ENCODE measurements at regions not wholly inside any gene's neighbourhood (a gene's known extent, or its start where the extent isn't known, plus 50 kb on each side); places are given as distances from the start of the nearest gene placed in this dataset.

GRCh38 chr22:27205492-27206373 is 548.3 kb downstream of the MIAT start:
- Histone ChIP-seq H3K27me3 (peaks cover 21% of the 10 kb centered on the region), H3K4me1 (ENCODE audit: control insufficient read depth in 1 of 2, insufficient read depth in 1 of 2, low read depth in 1 of 2, low read length in 1 of 2) (no peaks in the 10 kb centered on the region), H3K9me3 (no peaks in the 10 kb centered on the region), H3K4me3 (ENCODE audit: low read depth in 1 of 2, low read length in 1 of 2) (no peak overlapping the region), H3K27ac (no peak overlapping the region), H3K36me3 (no peaks in the 10 kb centered on the region)
- TF ChIP-seq CTCF (IDR thresholded peaks at IDR 0.05) = no peak

GRCh38 chr22:27206374-27207133 is 549.2 kb downstream of the MIAT start:
- no peaks in the 10 kb centered on the region for H3K36me3 ChIP-seq
- no peak overlapping the region for H3K27ac ChIP-seq
- no peak overlapping the region for H3K4me3 ChIP-seq (ENCODE audit: low read depth in 1 of 2, low read length in 1 of 2)
- H3K27me3 ChIP-seq = peaks cover 28% of the 10 kb centered on the region
- no peaks in the 10 kb centered on the region for H3K9me3 ChIP-seq
- no peaks in the 10 kb centered on the region for H3K4me1 ChIP-seq (ENCODE audit: control insufficient read depth in 1 of 2, insufficient read depth in 1 of 2, low read depth in 1 of 2, low read length in 1 of 2)
- TF ChIP-seq CTCF (IDR thresholded peaks at IDR 0.05) = no peak

GRCh38 chr22:27207266-27207665 is 549.9 kb downstream of the MIAT start:
- Histone ChIP-seq H3K4me1 (ENCODE audit: control insufficient read depth in 1 of 2, insufficient read depth in 1 of 2, low read depth in 1 of 2, low read length in 1 of 2) (no peaks in the 10 kb centered on the region), H3K36me3 (no peaks in the 10 kb centered on the region), H3K4me3 (ENCODE audit: low read depth in 1 of 2, low read length in 1 of 2) (no peak overlapping the region), H3K9me3 (no peaks in the 10 kb centered on the region), H3K27ac (no peak overlapping the region), H3K27me3 (peaks cover 34% of the 10 kb centered on the region)
- no peak for TF ChIP-seq CTCF (IDR thresholded peaks at IDR 0.05)

GRCh38 chr22:27207907-27208306 is 550.5 kb downstream of the MIAT start:
- TF ChIP-seq CTCF (IDR thresholded peaks at IDR 0.05) = no peak
- H3K27me3 ChIP-seq = peaks cover 38% of the 10 kb centered on the region

GRCh38 chr22:27210111-27210730 is 552.8 kb downstream of the MIAT start:
- Histone ChIP-seq H3K27ac (no peak overlapping the region), H3K4me3 (ENCODE audit: low read depth in 1 of 2, low read length in 1 of 2) (no peak overlapping the region), H3K27me3 (peaks cover 36% of the 10 kb centered on the region), H3K9me3 (no peaks in the 10 kb centered on the region), H3K4me1 (ENCODE audit: control insufficient read depth in 1 of 2, insufficient read depth in 1 of 2, low read depth in 1 of 2, low read length in 1 of 2) (no peaks in the 10 kb centered on the region), H3K36me3 (no peaks in the 10 kb centered on the region)
- no peak for TF ChIP-seq CTCF (IDR thresholded peaks at IDR 0.05)

More at GRCh38 chr22:27207907-27208306, 550.5 kb downstream of the MIAT start:
- H3K36me3 ChIP-seq = no peaks in the 10 kb centered on the region
- H3K4me1 ChIP-seq (ENCODE audit: control insufficient read depth in 1 of 2, insufficient read depth in 1 of 2, low read depth in 1 of 2, low read length in 1 of 2) = no peaks in the 10 kb centered on the region
- no peak overlapping the region for H3K4me3 ChIP-seq (ENCODE audit: low read depth in 1 of 2, low read length in 1 of 2)
- no peak overlapping the region for H3K27ac ChIP-seq
- no peaks in the 10 kb centered on the region for H3K9me3 ChIP-seq
